Type B pancreatic cell (in vitro differentiated cells): ENCODE measurements at regions not wholly inside any gene's neighbourhood (a gene's known extent, or its start where the extent isn't known, plus 50 kb on each side); places are given as distances from the start of the nearest gene placed in this dataset.

ENCODE experiments used
- DNase-seq: peaks from one replicate; pipeline ENCODE4 v3.0.0; 2021; ENCODE audit warnings: mixed read lengths; ENCODE audit not compliant: unreplicated experiment; ENCODE audit errors: extremely low spot score
- H3K27ac Mint-ChIP-seq: 2 replicates; pipeline ENCODE4 v1.8.0; 2021; ENCODE audit warnings: mild to moderate bottlenecking, mixed read lengths
- H3K27me3 Mint-ChIP-seq: 2 replicates; pipeline ENCODE4 v1.8.0; 2021; ENCODE audit warnings: mixed read lengths
- H3K36me3 Mint-ChIP-seq: 2 replicates; pipeline ENCODE4 v1.8.0; 2021; ENCODE audit warnings: mixed read lengths
- H3K4me1 Mint-ChIP-seq: one replicate; pipeline ENCODE4 v1.8.0; 2021; ENCODE audit warnings: mixed read lengths; ENCODE audit not compliant: unreplicated experiment
- H3K4me3 Mint-ChIP-seq: 2 replicates; pipeline ENCODE4 v1.8.0; 2021; ENCODE audit warnings: mild to moderate bottlenecking, mixed read lengths
- H3K9me3 Mint-ChIP-seq: 2 replicates; pipeline ENCODE4 v1.8.0; 2021; ENCODE audit warnings: mixed read lengths
- TF ChIP-seq, protein P1 (sequence below): fragments of 200-600 bp; sonication (generic); conservative IDR thresholded peaks from 2 replicates; pipeline ENCODE4 v1.5.0; 2021; ENCODE audit warnings: antibody characterized with exemption, mild to moderate bottlenecking

- H3K36me3 Mint-ChIP-seq: no peaks in the 10 kb centered on the region
- H3K27me3 Mint-ChIP-seq: no peaks in the 10 kb centered on the region
- TF ChIP-seq, protein P1, sequence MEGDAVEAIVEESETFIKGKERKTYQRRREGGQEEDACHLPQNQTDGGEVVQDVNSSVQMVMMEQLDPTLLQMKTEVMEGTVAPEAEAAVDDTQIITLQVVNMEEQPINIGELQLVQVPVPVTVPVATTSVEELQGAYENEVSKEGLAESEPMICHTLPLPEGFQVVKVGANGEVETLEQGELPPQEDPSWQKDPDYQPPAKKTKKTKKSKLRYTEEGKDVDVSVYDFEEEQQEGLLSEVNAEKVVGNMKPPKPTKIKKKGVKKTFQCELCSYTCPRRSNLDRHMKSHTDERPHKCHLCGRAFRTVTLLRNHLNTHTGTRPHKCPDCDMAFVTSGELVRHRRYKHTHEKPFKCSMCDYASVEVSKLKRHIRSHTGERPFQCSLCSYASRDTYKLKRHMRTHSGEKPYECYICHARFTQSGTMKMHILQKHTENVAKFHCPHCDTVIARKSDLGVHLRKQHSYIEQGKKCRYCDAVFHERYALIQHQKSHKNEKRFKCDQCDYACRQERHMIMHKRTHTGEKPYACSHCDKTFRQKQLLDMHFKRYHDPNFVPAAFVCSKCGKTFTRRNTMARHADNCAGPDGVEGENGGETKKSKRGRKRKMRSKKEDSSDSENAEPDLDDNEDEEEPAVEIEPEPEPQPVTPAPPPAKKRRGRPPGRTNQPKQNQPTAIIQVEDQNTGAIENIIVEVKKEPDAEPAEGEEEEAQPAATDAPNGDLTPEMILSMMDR: no peak
- H3K27ac Mint-ChIP-seq: peak overlapping the region; percentile 6
- no peak for DNase-seq
- H3K4me1 Mint-ChIP-seq: peaks cover 20% of the 10 kb centered on the region
- no peak overlapping the region for H3K4me3 Mint-ChIP-seq
- H3K9me3 Mint-ChIP-seq: peaks cover 21% of the 10 kb centered on the region
These were observed 68.8 kb upstream of the SSBP2 start for GRCh38 chr5:81819556-81820317.

GRCh38 chr5:81817980-81818379 lies 67.1 kb upstream of the SSBP2 start:
- Mint-ChIP-seq H3K27me3 (no peaks in the 10 kb centered on the region), H3K36me3 (no peaks in the 10 kb centered on the region), H3K4me3 (no peak overlapping the region), H3K9me3 (peaks cover 21% of the 10 kb centered on the region), H3K27ac (no peak overlapping the region), H3K4me1 (peaks cover 27% of the 10 kb centered on the region)
- no peak for DNase-seq
- TF ChIP-seq, protein P1: no peak

GRCh38 chr5:81817086-81817485 lies 66.2 kb upstream of the SSBP2 start:
- Mint-ChIP-seq H3K4me3 (no peak overlapping the region), H3K36me3 (no peaks in the 10 kb centered on the region), H3K27me3 (no peaks in the 10 kb centered on the region), H3K9me3 (peaks cover 21% of the 10 kb centered on the region), H3K27ac (no peak overlapping the region), H3K4me1 (peaks cover 27% of the 10 kb centered on the region)
- TF ChIP-seq, protein P1: no peak
- no peak for DNase-seq

DNA sequence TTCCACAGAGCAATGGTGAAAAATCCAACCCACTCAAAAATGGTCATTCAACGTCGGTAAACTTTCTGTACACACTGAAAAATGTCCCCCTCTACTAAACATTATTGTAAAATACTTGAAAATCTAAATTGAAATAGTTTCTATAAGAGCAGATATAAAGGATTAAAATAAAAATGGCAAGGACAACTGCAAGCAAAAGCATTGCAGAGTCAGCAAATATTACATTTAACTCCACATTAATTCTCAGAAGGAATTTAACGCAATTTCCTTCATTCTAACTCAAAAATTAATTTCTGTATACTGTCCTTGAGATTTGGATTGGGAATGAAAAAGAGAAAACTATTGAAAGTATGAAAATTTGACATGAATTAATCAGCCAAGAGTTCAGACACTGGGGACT lies 64.4 kb upstream of the SSBP2 start:
- Mint-ChIP-seq H3K27ac (no peak overlapping the region), H3K36me3 (no peaks in the 10 kb centered on the region), H3K4me3 (no peak overlapping the region), H3K9me3 (peaks cover 19% of the 10 kb centered on the region), H3K4me1 (peaks cover 25% of the 10 kb centered on the region), H3K27me3 (no peaks in the 10 kb centered on the region)
- TF ChIP-seq, protein P1: no peak
- DNase-seq: no peak

DNA sequence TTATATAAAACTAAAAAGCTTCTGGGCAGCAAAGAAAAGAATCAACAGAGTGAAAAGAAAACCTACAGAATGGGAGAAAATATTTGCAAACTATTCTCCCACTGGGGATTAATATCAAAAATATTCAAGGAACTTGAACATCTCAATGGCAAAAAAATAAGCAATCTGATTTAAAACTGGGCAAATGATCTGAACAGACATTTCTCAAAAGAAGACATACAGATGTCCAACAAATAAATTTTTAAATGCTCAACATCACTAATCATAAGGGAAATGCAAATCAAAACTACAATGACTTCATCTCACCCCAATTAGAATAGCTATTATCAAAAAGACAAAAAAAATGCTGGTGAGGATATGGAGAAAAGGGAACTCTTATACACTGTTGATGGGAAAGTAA lies 57.2 kb upstream of the SSBP2 start:
- no peaks in the 10 kb centered on the region for H3K4me1 Mint-ChIP-seq
- no peak overlapping the region for H3K27ac Mint-ChIP-seq
- H3K27me3 Mint-ChIP-seq: no peaks in the 10 kb centered on the region
- peaks cover 6% of the 10 kb centered on the region for H3K36me3 Mint-ChIP-seq
- H3K4me3 Mint-ChIP-seq: no peak overlapping the region
- H3K9me3 Mint-ChIP-seq: peaks cover 32% of the 10 kb centered on the region
- TF ChIP-seq, protein P1: no peak
- DNase-seq: no peak
